GM12891 (cell line): ENCODE measurements at regions not wholly inside any gene's neighbourhood (a gene's known extent, or its start where the extent isn't known, plus 50 kb on each side); places are given as distances from the start of the nearest gene placed in this dataset.

Experiments
- PAX5 ChIP-seq: IDR thresholded peaks from 2 replicates; pipeline ENCODE4 v1.6.1; 2011; ENCODE audit warnings: low read length, moderate library complexity, mild to moderate bottlenecking; ENCODE audit not compliant: insufficient read depth, severe bottlenecking
- POLR2A ChIP-seq: IDR thresholded peaks from 2 replicates; pipeline ENCODE4 v1.6.1; 2011; ENCODE audit warnings: low read depth, low read length, control low read depth
- POLR2AphosphoS5 ChIP-seq: IDR thresholded peaks from 2 replicates; pipeline ENCODE4 v1.6.1; 2011; ENCODE audit warnings: low read depth, low read length, control low read depth
- POU2F2 ChIP-seq: IDR thresholded peaks from 2 replicates; pipeline ENCODE4 v1.6.1; 2011; ENCODE audit warnings: low read depth, mild to moderate bottlenecking, control low read depth, low read length, moderate library complexity
- SPI1 ChIP-seq: IDR thresholded peaks from 2 replicates; pipeline ENCODE4 v1.6.1; 2011; ENCODE audit warnings: low read depth, low read length, control low read depth
- TAF1 ChIP-seq: IDR thresholded peaks from 2 replicates; pipeline ENCODE4 v1.6.1; 2011; ENCODE audit warnings: low read depth, low read length, control low read depth

GRCh38 chr18:77969972-77970371 lies 720.3 kb downstream of the GALR1 start:
- TF ChIP-seq POLR2A = no peak
- no peak for TF ChIP-seq POLR2AphosphoS5
- TF ChIP-seq SPI1 = no peak
- no peak for TF ChIP-seq TAF1
- no peak for TF ChIP-seq PAX5
- no peak for TF ChIP-seq POU2F2
